OCI-LY1 (cell line): ENCODE measurements at regions not wholly inside any gene's neighbourhood (a gene's known extent, or its start where the extent isn't known, plus 50 kb on each side); places are given as distances from the start of the nearest gene placed in this dataset.

Experiments used
- H2AFZ ChIP-seq: fragments of 200-600 bp; sonication (generic), shearing (Covaris generic); 2 replicates; pipeline ENCODE4 v1.6.0; 2014; ENCODE audit warnings: antibody characterized with exemption, mild to moderate bottlenecking, low read length
- H3F3A ChIP-seq: fragments of 200-600 bp; sonication (generic), shearing (Covaris generic); 2 replicates; pipeline ENCODE4 v1.6.0; 2014; ENCODE audit warnings: mild to moderate bottlenecking, antibody characterized with exemption, low read length, moderate library complexity; ENCODE audit not compliant: insufficient read depth
- H3K27ac ChIP-seq: fragments of 200-600 bp; sonication (generic); 2 replicates; pipeline ENCODE4 v1.5.1; 2014; ENCODE audit warnings: low read length, mixed run types, mild to moderate bottlenecking, low read depth; ENCODE audit not compliant: poor library complexity, severe bottlenecking
- H3K27me3 ChIP-seq: fragments of 200-600 bp; sonication (generic); 2 replicates; pipeline ENCODE4 v1.6.0; 2014; ENCODE audit warnings: antibody characterized with exemption, mild to moderate bottlenecking, low read length, moderate library complexity; ENCODE audit not compliant: insufficient read depth
- H3K36me3 ChIP-seq: fragments of 200-600 bp; sonication (generic); 2 replicates; pipeline ENCODE4 v1.6.1; 2014; ENCODE audit warnings: mild to moderate bottlenecking, antibody characterized with exemption, low read length, moderate library complexity, mixed read lengths; ENCODE audit not compliant: insufficient read depth
- H3K4me1 ChIP-seq: fragments of 200-600 bp; sonication (generic); 2 replicates; pipeline ENCODE4 v1.5.1; 2014; ENCODE audit warnings: mild to moderate bottlenecking, low read length, moderate library complexity; ENCODE audit not compliant: insufficient read depth, severe bottlenecking
- H3K4me2 ChIP-seq: fragments of 200-600 bp; sonication (generic), shearing (Covaris generic); 2 replicates; pipeline ENCODE4 v1.6.1; 2014; ENCODE audit warnings: low read length
- H3K4me3 ChIP-seq: fragments of 200-600 bp; sonication (generic); 2 replicates; pipeline ENCODE4 v1.5.1; 2014; ENCODE audit warnings: low read length, low read depth, mild to moderate bottlenecking, mixed read lengths; ENCODE audit not compliant: poor library complexity, severe bottlenecking
- H3K79me2 ChIP-seq: fragments of 200-600 bp; shearing (Covaris generic); 2 replicates; pipeline ENCODE4 v1.6.1; 2016; ENCODE audit warnings: mixed run types, low read length, mixed read lengths; ENCODE audit not compliant: insufficient read depth
- H3K9ac ChIP-seq: fragments of 200-600 bp; sonication (generic), shearing (Covaris generic); 2 replicates; pipeline ENCODE4 v1.6.1; 2014; ENCODE audit warnings: mild to moderate bottlenecking, low read length, mixed read lengths
- H3K9me2 ChIP-seq: fragments of 200-600 bp; sonication (generic), shearing (Covaris generic); 2 replicates; pipeline ENCODE4 v1.6.1; 2014; ENCODE audit warnings: low read depth, mild to moderate bottlenecking, low read length, mixed read lengths
- H3K9me3 ChIP-seq: fragments of 200-600 bp; shearing (Covaris generic); 2 replicates; pipeline ENCODE4 v1.6.1; 2014; ENCODE audit warnings: low read length, mixed read lengths
- H4K20me1 ChIP-seq: fragments of 200-600 bp; sonication (generic), shearing (Covaris generic); 2 replicates; pipeline ENCODE4 v1.6.0; 2016; ENCODE audit warnings: mild to moderate bottlenecking, low read length; ENCODE audit not compliant: insufficient read depth
- EZH2 ChIP-seq: fragments of 200-600 bp; sonication (generic), shearing (Covaris generic); IDR thresholded peaks from 2 replicates; pipeline ENCODE4 v1.8.0; 2017; ENCODE audit warnings: borderline replicate concordance, mixed run types, mild to moderate bottlenecking, antibody characterized with exemption, low read length, moderate library complexity, mixed read lengths
- TF ChIP-seq, protein P1 (sequence below): fragments of 200-600 bp; sonication (generic), shearing (Covaris generic); IDR thresholded peaks from 2 replicates; pipeline ENCODE4 v1.5.1; 2017; ENCODE audit warnings: mild to moderate bottlenecking, antibody characterized with exemption, low read length, moderate library complexity, mixed read lengths

DNA sequence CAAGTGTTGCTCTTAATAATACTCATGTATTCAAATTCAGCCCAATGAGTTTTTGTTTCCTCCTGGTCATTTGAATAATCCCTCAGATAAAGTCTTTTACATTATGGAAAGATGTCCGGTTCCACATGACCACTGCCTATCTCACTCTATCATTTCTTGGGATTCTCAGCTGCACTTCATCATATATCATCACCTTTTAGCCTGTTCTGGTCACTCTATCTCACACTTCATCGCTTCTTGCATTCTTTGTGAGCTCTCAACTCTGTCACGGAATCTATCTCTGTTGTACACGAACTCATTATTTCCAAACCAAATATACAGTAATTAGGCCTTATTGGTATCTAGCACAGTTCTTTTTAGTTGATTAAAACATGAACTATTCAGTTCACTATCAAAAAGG lies 126.9 kb upstream of the HAND2 start:
- Histone ChIP-seq H3K9me2 (no peaks in the 10 kb centered on the region), H3K27ac (no peak overlapping the region), H3K4me2 (no peak overlapping the region), H3K4me3 (no peak overlapping the region), H2AFZ (no peak overlapping the region), H4K20me1 (no peaks in the 10 kb centered on the region), H3K9me3 (no peaks in the 10 kb centered on the region), H3K4me1 (no peaks in the 10 kb centered on the region), H3K9ac (no peak overlapping the region), H3K27me3 (no peaks in the 10 kb centered on the region), H3F3A (no peaks in the 10 kb centered on the region), H3K36me3 (no peaks in the 10 kb centered on the region), H3K79me2 (no peaks in the 10 kb centered on the region)
- TF ChIP-seq, protein P1, sequence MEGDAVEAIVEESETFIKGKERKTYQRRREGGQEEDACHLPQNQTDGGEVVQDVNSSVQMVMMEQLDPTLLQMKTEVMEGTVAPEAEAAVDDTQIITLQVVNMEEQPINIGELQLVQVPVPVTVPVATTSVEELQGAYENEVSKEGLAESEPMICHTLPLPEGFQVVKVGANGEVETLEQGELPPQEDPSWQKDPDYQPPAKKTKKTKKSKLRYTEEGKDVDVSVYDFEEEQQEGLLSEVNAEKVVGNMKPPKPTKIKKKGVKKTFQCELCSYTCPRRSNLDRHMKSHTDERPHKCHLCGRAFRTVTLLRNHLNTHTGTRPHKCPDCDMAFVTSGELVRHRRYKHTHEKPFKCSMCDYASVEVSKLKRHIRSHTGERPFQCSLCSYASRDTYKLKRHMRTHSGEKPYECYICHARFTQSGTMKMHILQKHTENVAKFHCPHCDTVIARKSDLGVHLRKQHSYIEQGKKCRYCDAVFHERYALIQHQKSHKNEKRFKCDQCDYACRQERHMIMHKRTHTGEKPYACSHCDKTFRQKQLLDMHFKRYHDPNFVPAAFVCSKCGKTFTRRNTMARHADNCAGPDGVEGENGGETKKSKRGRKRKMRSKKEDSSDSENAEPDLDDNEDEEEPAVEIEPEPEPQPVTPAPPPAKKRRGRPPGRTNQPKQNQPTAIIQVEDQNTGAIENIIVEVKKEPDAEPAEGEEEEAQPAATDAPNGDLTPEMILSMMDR = no peak
- TF ChIP-seq EZH2 = no peak

DNA sequence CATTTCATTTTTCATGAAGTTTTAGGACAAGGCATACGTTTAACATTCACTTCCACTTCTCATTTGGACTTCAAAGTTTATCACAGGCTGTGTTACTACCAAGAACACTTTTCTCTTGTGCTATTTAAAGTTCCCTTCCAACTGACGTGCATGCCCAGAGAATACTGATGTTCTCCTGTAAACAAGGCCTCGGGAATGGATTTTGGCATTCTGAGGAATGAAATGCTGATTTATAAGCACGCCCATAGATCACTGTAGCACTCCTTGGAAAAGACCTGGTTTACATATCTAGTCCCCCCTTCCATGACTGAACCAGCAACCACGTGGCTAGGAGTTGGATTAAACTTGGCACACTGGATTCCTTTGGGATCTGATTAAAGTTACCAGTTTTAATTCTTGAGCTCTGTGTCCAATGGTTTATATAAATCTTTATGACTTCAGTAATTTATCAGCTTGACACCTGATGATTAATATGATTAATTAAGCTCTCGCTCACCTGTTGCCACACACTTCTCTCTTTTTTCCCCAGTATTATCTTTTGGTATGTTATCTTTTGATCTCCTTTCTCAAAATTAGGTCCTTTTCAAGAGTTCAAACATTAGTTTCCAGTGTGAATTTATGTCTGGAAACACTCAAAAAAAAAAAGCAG lies 122.4 kb upstream of the HAND2 start:
- Histone ChIP-seq H3K79me2 (no peaks in the 10 kb centered on the region), H4K20me1 (no peaks in the 10 kb centered on the region), H3K27ac (no peak overlapping the region), H3K9me3 (no peaks in the 10 kb centered on the region), H3K4me1 (no peaks in the 10 kb centered on the region), H3K27me3 (no peaks in the 10 kb centered on the region), H3K4me2 (no peak overlapping the region), H3K4me3 (no peak overlapping the region), H3K9me2 (no peaks in the 10 kb centered on the region), H3F3A (no peaks in the 10 kb centered on the region), H3K9ac (no peak overlapping the region), H3K36me3 (no peaks in the 10 kb centered on the region), H2AFZ (no peak overlapping the region)
- no peak for TF ChIP-seq EZH2
- TF ChIP-seq, protein P1 = no peak

DNA sequence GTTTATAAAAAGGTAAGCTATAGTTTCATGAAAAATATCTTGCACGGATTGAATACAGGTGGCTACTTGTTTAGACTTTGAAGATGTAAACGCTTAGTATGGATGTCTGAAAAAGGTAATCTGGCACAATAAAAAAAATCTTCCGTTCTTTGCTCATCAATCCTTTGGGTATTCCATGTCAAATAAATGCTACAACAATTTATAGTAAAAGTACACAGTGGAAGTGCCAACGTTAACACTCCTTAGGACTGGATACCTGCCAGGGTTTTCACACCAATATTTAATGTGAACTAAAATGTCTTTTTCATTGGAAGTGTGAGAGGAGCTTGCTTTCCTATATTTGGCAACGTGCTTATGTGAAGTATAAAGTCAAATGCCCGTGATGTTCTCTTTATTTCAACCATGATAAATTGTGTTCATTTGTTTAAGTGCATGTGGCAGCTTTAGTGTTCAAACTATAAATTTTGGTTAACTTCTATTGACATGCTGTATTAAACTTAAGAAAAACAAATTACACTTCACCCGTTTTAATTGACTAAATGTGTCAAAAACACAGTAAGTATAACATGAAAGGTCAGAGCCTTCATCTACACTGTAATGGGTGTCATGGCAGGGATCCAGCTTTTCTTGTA lies 121.7 kb upstream of the HAND2 start:
- no peaks in the 10 kb centered on the region for H3K79me2 ChIP-seq
- no peaks in the 10 kb centered on the region for H3F3A ChIP-seq
- no peak overlapping the region for H3K4me3 ChIP-seq
- no peaks in the 10 kb centered on the region for H3K36me3 ChIP-seq
- no peaks in the 10 kb centered on the region for H3K9me3 ChIP-seq
- TF ChIP-seq, protein P1 = no peak
- no peaks in the 10 kb centered on the region for H4K20me1 ChIP-seq
- H3K27ac ChIP-seq = no peak overlapping the region
- H3K27me3 ChIP-seq = no peaks in the 10 kb centered on the region
- no peaks in the 10 kb centered on the region for H3K9me2 ChIP-seq
- H3K4me2 ChIP-seq = no peak overlapping the region
- no peak overlapping the region for H2AFZ ChIP-seq
- no peaks in the 10 kb centered on the region for H3K4me1 ChIP-seq
- no peak overlapping the region for H3K9ac ChIP-seq
